ENCODE measurements at regions not wholly inside any gene's neighbourhood (a gene's known extent, or its start where the extent isn't known, plus 50 kb on each side); places are given as distances from the start of the nearest gene placed in this dataset.
"Not testable (repeated sequence)": the region's sequence is repeated elsewhere in the genome, so short reads cannot be mapped to it uniquely, and the experiment has no call there.

DNA sequence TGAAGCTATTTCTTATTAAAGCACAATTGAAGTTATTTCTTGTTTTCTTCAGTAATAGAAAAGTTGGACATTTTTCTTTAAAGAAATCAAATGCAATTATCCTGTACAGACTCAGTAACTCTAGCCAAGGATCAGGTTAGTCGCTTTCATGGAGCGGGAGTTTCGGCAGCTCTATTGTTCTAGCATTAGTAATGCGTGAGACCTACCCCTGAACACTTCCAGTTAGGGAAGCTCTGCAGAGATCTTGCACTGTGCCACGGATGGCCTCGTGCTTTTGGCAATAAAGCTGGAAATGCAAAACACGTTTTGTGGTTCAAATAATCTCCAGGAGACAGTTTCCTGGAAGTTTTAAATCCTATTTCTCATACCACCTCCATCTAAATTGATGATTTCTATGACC is 488.4 kb downstream of the SETD4 start:
- DNase-seq (ENCODE audit: low read depth), result no peak

DNA sequence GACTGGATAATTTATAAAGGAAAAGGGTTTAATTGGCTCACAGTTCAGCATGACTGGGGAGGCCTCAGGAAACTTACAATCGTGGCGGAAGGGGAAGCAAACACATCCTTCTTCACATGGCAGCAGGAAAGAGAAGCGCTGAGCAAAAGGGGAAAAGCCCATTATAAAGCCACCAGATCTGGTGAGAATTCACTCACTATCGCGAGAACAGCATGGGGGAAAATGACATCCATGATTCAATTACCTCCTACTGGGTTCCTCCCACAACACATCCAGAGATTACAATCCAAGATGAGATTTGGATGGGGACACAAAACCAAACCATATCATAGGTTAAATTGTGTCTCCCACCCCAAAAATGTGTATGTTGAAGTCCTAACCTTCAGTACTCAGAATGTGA is 491.7 kb downstream of the SETD4 start:
- no peak for DNase-seq (ENCODE audit: low read depth)

DNA sequence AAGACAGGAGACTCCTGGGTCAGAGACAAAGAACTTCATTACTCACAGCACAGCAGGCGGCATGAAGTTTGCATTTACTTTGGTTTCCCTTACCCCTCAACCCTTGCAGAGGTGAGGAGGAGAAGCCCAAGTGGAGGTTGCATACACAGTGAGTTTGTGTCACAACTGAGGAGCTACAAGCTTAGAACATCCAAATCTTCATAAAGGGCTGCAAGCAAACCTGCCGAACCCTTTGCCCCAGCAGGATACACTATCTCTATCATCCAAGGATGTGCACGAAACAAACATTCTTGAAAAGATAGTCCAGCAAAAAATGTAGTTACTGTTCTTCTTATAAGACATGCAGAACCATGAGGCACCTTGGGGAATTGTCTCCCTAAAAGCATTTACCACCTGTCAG is 493.5 kb downstream of the SETD4 start:
- DNase-seq (ENCODE audit: low read depth), result no peak

DNA sequence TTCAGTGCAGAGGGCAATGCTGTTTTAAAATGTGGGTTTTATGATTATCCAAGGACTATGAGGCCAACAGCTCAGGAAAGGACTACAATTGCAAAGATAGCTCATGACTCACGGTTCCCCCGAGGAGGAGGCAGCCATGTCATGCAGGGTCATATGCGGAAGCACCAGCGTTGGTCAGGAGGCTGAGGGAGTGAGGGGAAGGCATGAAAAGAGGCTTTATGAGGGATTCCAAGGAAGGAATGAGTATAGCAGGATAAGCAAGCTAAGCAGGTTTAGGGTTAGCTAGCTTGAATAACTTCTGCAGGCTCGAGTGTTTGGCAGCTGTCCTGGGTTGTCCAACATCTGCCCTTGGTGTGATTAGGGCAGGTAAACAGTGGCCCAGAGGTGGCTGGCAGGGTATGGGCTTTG is 495.1 kb downstream of the SETD4 start:
- peak; percentile 34 for DNase-seq (ENCODE audit: low read depth)

DNA sequence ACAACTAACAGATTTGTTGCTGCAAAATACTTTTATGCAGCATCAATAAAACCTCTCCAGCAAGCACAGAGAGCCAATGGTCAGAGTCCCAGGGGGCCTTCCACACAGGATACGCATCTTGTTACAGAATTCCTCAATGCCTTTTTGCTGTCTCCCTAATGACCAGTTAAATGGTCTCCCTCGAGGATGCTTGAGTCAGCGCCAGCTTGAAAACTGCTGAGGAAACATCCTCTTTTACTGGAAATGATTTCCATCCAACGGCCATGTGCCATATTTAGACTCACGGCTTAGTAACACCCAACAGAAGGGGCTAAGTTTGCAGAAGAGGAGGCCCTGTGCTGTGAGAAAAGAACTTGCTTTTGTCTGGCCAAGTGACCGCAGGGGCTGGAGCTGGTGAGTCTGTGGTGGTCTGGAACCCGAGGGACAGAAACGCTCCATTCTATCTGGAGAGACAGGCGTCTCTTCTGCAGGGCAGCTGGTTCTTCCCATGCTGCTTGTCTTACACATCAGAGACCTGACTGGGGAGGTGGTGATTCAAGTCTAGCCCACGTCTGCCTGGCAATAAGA is 496.4 kb downstream of the SETD4 start:
- DNase-seq (ENCODE audit: low read depth), result no peak

DNA sequence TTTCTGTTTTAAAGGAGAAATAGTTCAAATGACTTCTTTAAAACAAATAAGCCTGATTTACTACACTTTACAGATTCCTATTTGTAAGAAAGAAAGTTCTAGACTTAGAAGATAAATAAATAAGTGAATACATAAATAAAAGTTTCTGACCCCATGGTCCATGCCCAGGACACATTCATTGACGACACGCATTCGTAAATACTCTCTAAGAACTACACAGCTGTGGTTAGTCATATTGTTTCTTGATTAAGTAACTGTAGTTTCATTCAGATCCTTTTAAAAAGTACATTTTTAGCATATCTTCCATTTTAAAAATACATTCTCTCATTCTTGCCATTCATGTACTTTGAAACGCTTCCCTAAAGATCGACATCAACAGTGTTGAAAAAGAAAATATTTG is 497.4 kb downstream of the SETD4 start:
- no peak for DNase-seq (ENCODE audit: low read depth)

DNA sequence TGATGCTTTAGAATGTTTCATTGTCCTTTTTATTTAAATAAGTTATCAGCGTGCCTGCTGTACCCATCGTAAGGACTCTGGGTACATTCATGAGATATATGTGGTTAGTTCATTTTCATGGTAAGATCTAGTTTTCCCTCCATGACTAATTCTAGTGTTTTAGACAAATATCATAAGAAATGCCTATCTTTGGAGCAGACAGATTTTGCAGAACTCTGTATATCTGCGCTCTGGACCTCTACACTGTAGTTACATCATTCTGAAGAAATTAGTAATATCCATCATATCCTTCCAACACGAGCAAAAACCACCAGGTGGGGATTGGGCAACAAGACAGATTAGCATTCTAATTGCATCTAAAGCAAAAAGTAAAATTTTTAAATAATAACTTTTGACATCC is 499.2 kb downstream of the SETD4 start:
- DNase-seq (ENCODE audit: low read depth), result no peak

DNA sequence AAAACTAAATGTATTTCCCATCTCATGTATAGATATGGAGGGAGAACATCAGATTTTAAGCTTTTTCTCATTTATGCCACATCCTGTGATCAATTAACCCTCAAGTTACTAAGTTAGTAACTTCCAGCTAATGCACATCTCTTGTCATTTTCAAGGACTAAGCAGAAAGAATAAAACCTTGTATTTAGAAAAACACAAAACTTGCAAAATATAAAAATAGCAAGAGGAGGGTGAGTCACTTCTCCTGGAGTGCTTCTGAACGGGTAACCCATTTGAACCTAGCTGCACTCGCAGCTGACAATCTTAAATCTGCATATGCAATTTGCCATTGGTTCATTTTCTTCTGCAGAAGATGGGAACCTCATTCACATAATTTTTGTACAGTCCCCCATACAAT is 500.5 kb downstream of the SETD4 start:
- DNase-seq (ENCODE audit: low read depth), result no peak

DNA sequence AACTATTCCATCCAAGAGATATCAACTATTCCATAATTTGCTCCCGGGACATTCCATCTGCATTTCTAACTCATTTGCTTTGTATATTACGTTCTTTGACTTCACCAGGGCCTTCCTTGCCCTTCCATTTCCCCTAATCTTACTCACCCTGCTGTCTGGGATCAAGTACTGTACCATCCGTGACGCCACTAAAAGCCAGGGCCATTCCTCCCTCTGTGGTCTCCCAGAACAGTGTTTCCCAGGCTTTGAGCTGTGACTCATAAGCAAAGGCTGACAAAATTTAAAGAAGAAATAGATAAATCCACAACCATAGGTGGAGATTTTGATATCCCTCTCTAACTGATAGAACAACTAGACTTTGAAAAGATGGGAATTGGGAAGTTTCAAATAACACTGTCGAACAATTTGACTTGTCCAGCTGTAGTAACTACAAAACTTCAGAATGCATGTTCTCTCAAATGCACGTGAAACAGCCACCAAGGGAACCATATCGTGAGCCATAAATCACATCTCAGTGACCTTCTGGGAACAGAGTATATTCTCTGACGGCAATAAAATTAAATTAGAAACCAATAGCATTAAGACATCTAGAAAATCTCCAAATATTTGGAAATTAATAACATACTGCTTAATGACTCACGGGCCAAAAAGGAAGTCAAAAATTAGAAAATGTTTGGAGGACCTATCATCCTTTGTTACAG is 501.0 kb downstream of the SETD4 start:
- peak; percentile 32 for DNase-seq (ENCODE audit: low read depth)

DNA sequence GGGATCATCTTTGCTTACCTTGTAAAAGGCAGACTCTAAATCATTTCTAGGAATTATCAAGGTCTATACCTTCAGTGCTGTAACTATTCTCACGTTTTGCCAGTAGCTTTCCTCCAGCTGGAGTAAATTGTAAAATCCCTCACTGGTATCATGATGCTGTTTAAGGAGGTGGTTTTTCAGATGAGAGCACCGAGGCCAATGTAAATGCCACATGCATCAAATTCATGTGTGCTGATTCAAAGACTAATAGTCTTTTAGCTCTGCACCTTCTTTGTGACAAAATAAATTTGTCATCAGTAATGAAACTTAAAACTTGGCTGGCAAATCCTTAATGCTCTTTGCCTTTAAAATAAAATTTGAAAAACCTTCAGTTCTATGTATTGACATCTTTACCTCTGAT is 503.8 kb downstream of the SETD4 start:
- DNase-seq (ENCODE audit: low read depth), result no peak

DNA sequence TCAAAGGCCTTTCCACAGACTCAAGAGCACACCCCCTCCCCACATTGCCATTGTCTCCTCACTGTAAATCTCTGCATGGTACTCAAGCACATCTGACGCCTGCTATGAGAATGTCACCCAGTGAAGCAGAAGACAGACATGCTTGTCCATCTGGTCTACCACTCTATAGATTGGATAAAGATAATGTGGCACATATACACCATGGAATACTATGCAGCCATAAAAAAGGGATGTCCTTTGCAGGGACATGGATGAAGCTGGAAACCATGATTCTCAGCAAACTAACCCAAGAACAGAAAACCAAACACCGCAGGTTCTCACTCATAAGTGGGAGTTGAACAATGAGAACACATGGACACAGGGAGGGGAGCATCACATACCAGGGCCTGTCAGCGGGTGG is 503.4 kb upstream of the RUNX1 start:
- not testable (repeated sequence) for DNase-seq (ENCODE audit: low read depth)

DNA sequence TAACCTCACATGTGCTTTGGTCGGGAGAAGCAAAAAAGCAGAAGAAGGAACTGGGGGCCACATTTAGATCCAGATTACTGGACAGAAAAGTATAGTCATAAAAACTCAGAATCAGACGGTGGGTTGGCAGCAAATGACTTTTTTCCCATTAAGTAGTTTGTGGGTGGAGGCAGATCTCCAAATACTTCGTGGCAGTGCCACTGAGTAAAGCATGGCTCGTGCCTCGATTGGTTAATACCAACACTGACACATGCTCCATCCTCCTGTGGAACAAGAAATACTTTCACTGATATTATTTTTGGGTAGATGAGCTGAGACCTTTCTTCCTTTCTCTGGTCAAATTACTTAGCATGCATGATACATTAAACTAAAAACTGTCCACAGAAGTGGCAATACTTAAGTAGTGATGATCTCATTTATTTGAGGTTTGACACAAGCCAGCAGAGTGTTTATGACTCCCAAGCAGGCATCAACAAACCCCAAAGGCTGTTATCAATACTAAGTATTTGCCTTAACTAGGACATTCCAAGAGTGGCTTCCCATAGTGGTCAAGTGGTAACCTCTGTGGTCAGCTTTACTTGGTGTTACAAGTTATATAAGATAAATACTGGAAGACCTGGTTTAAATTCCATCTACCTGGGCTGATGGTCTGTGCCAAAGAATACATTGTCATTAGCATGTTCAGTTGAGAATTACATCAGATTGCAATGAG is 500.0 kb upstream of the RUNX1 start:
- DNase-seq (ENCODE audit: low read depth), result no peak

DNA sequence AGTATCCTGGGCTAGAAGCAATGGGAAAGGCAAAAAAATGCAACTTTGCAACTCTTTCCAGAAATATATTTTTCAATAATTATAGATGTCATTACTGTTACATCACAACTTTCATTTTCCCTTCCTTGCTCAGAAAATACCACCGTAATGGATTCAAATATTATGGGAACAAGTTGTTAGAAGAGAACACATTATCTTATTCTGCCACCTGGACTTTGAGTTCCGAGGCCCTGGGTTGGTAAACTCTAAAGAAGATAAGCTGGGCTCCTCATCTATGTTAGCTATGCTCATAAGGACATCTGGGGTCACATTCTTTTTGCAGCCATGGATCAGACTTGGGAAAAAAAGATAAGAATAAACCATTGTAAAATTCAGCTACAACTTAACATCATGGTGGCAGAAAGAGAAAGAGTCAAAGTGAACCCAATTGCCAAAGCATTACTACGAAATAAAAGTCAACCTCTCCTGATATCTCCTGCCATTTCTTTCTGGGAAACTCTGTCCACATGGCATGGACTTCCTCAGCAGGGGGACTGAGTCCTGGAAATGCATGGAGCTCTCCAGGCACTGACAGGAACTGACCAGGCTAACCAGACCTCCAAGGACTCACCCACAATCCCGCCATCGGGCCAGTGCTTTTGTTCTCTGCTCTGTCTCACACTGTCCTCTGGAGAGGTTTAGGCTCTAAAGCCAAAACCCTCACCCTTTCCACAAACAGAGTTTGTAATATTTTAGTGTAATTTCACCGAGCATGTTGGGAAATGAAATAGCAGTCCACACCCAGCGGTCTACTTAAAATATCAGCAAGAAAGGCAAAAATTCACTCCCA is 499.1 kb upstream of the RUNX1 start:
- no peak for DNase-seq (ENCODE audit: low read depth)

DNA sequence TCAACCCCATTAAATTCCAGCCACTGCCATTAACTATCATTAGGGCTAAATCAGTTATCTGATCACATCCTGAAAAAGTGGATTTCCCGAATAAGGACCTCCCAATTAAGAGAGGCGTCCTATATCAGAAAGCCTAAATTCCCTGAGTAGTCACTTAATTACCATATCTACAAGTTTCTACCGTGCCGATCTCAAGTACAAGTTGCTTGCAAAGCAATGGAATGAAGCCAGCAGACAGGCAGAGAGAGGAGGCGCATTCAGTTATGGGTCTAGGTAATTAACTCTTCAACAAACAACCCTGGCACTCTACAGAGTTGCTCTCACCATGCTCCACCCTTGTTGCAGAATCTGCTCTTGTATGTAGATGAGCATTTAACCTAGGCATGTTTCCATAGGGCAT is 494.6 kb upstream of the RUNX1 start:
- DNase-seq (ENCODE audit: low read depth), result no peak

DNA sequence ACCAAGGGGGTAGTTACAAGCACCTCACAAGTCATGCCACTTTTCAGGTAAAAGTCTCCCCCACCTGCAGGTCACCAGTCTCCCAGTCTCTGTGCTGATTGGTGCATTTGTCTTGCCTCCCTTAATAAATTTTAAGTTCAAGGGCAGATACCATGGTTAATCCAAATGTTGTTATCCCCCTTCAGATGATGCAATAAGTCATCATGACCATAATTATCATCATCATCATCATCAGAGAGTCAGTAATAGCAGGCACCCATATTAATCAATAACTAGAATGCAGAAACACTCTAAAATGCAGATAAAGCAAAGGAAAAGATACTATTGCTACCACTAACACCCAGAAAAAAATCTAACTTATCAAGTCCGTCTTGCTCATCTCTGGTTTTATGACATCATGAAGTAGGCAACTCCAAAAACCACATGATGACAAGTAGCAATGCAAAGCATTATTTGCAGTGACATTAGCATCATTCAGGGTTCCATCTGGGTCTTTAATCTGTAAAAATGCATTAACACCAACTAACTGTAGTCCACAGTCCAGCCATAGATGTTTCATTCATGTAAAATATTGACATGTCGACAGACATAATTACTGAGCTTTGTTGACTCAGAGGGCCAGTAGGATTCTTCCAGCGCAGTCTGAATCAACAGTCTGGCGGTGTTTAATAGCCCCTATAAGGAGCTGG is 492.0 kb upstream of the RUNX1 start:
- DNase-seq (ENCODE audit: low read depth), result no peak

DNA sequence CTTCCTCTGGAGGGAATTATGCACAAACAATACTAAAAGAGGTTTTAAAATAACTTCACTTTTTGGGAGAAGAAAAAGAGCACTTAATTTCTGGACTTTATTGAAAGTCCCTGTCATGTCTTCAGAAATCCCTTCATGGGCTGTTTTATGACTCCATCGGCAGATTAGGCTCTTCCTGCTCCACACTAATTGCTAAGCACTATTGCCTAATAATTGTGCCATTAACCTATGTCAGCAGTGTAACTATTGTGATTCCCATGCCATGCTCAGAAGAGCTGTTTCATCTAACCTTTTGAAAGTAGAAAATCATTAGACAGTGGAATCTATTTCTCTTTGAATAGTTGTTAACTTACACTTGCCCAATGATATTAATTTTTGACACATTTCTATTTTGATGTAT is 489.3 kb upstream of the RUNX1 start:
- no peak for DNase-seq (ENCODE audit: low read depth)

DNA sequence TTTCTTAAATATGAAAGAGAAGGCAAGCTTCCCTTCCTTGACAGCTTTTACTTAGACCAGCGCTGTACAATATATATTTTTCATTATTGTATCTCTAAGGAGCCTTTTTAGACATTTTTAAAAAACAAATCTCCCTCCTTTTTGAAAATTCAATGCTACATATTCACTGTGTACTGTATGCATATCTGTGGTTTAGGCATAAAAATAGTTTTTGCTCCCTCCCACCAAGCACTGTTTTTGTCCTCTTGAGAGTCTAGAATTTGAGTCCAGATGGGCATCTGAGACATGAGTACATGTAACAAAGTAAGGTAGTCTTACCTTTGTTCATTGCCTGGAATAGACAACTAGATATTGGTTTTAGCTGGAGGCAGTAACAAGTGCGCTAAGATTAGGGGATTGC is 488.5 kb upstream of the RUNX1 start:
- no peak for DNase-seq (ENCODE audit: low read depth)

DNA sequence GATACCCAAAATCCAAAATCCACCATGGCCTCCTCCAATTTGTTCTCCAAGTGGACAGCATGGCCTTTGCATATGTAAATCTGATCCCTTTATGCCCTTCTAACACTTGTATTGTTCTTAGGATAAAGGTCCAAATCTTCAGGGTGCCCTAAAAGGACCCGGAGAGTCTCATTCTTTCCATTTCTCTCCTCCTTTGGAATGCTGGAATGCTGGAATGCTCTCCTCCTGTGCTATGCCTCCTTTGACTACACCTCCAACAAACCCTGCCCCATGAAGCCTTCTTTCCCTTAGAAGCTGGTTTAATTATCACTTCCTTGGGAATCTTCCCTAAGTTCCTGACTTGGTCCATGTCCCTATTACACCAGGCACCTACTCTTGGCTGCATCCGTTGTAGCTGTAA is 484.8 kb upstream of the RUNX1 start:
- no peak for DNase-seq (ENCODE audit: low read depth)

DNA sequence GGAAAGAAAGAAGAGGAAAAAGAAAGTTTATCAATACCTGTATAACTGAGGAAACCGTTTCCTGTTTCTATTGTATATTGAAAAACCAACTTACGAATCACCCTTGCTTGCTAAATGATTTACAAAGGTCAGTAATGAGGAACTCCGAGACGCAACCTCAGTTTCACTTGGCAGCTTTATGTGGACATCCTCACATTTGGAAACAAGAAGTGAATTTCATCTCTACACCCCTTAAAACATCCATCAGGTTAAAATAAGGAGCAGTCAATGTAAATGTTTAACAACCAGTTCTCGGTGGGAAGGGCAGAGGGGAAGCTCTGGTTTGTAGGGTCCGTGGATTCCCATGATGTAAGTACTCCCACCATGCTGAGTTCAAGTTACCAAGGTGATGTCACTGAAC is 481.7 kb upstream of the RUNX1 start:
- DNase-seq (ENCODE audit: low read depth), result peak; percentile 36

DNA sequence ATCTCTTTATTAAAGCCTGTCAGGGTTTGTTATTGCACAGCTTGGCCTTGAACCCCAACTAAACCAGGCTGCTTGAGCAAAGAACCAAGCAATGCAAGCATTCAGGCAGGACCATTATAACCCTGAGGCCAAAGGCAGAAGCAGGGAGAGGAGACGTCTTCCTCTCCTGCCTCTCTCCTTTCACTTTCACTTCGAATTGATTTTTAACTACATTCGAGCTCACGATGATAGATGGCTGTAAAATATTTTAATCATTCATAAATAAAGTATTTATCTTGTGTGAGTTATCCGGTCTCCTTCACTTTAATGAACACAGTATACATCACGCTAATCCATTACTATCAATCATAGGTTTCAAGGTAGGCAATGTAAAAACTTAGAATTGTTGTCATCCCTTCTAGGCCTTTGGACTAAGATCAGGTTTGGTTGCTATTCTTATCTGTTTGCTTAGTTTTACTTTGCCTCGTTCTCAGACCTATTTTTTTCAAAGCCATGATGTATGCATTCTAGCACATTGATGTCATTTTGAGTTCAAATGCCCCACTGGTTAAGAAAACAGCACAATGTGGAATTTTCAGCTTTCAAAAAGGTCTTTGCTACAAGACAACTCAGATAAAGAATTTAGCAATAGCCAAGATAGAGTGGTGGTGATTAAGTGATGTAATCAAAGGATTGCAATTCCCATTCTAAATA is 480.2 kb upstream of the RUNX1 start:
- DNase-seq (ENCODE audit: low read depth), result peak; percentile 32
